ENCODE measurements at regions not wholly inside any gene's neighbourhood (a gene's known extent, or its start where the extent isn't known, plus 50 kb on each side); places are given as distances from the start of the nearest gene placed in this dataset.

- TF ChIP-seq SRF (IDR thresholded peaks at IDR 0.05; ENCODE audit: low read depth in 2 of 2, low read length in 2 of 2) (no peak), ETV6 (conservative IDR thresholded peaks at IDR 0.05 in 1 of 2, IDR thresholded peaks at IDR 0.05 in 1 of 2; ENCODE audit: borderline replicate concordance in 1 of 2, low read depth in 1 of 2) (no peak), CHD2 (IDR thresholded peaks at IDR 0.05; ENCODE audit: borderline replicate concordance, low read depth, low read length) (no peak), MAX (IDR thresholded peaks at IDR 0.05; ENCODE audit: low read depth, low read length) (no peak), CTCF (IDR thresholded peaks at IDR 0.05 in 2 of 3, conservative IDR thresholded peaks at IDR 0.05 in 1 of 3; ENCODE audit: control insufficient read depth in 2 of 3, extremely low read depth in 1 of 3, insufficient read depth in 1 of 3, low read depth in 3 of 3, low read length in 3 of 3) (no peak), BHLHE40 (IDR thresholded peaks at IDR 0.05; ENCODE audit: borderline replicate concordance in 1 of 2, low read depth in 2 of 2, low read length in 1 of 2) (no peak), SMAD5 (IDR thresholded peaks at IDR 0.05; ENCODE audit: low read depth) (no peak), PBX3 (IDR thresholded peaks at IDR 0.05; ENCODE audit: insufficient replicate concordance, low read depth, low read length) (no peak), CBX3 (IDR thresholded peaks at IDR 0.05; ENCODE audit: borderline replicate concordance, low read depth) (no peak), NFYB (IDR thresholded peaks at IDR 0.05; ENCODE audit: insufficient read depth, low read depth, low read length) (no peak), IRF5 (IDR thresholded peaks at IDR 0.05; ENCODE audit: borderline replicate concordance) (no peak), BCLAF1 (IDR thresholded peaks at IDR 0.05) (no peak), POLR2A (IDR thresholded peaks at IDR 0.05; ENCODE audit: low read depth, low read length) (no peak), ZBTB33 (IDR thresholded peaks at IDR 0.05) (no peak)
Observed at GRCh38 chr15:58274885-58275284, 136.7 kb downstream of the AQP9 start.
